ENCODE measurements at regions not wholly inside any gene's neighbourhood (a gene's known extent, or its start where the extent isn't known, plus 50 kb on each side); places are given as distances from the start of the nearest gene placed in this dataset.

DNA sequence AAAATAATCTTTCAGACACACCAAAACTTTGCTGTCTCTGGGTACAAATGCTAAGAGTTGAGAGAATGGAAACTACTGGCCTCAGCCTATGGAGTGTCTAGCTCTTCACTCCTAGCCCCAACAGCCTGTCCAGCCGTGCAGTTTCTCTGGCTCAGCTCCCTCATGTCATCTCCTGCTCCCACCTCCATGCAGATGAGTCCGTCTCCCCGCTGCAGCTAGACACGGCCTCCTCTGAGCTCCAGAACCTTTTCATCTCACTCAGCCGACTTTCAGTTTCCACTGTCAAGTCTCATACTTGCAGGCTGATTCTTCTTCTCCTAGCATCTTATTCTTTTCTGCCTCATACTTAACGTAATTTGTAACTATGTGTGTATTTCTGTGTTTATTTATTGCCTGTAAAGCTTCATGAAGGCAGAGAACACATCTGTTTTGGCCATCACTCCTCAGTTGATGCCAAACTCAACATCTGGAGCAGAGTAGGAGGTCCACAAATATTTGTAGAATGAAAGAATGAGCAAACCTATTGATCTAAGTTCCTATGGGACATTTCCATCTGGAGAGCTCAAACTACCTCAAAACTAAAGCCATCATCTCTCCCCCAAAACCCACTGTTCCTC lies 139.8 kb upstream of the PWP1 start:
- no peak for ATAC-seq (ENCODE audit: insufficient read depth, low FRiP score)
- TF ChIP-seq, protein P1, sequence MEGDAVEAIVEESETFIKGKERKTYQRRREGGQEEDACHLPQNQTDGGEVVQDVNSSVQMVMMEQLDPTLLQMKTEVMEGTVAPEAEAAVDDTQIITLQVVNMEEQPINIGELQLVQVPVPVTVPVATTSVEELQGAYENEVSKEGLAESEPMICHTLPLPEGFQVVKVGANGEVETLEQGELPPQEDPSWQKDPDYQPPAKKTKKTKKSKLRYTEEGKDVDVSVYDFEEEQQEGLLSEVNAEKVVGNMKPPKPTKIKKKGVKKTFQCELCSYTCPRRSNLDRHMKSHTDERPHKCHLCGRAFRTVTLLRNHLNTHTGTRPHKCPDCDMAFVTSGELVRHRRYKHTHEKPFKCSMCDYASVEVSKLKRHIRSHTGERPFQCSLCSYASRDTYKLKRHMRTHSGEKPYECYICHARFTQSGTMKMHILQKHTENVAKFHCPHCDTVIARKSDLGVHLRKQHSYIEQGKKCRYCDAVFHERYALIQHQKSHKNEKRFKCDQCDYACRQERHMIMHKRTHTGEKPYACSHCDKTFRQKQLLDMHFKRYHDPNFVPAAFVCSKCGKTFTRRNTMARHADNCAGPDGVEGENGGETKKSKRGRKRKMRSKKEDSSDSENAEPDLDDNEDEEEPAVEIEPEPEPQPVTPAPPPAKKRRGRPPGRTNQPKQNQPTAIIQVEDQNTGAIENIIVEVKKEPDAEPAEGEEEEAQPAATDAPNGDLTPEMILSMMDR (IDR thresholded peaks at IDR 0.05; ENCODE audit: control extremely low read depth, extremely low read depth): no peak
- peak; percentile 54 to 85 (median 81) for DNase-seq
- no peaks in the 10 kb centered on the region for H3K27me3 ChIP-seq (ENCODE audit: control insufficient read depth in 3 of 3, insufficient read depth in 3 of 3, low read length in 2 of 3)
- H3K4me3 ChIP-seq: no peak overlapping the region
- peaks cover 0 to 4% (median 2%) of the 10 kb centered on the region in 4 donors for H3K9me3 ChIP-seq (ENCODE audit: control insufficient read depth in 4 of 4, insufficient read depth in 3 of 4, low read length in 3 of 4)
- 68 to 76% methylated on average over 6 of the region's 6 CpGs for WGBS, 2 donors
- H3K4me1 ChIP-seq (ENCODE audit: control insufficient read depth in 5 of 5, insufficient read depth in 5 of 5, low read length in 5 of 5): peaks cover 0 to 17% (median 2%) of the 10 kb centered on the region in 5 donors
- H3K36me3 ChIP-seq (ENCODE audit: control insufficient read depth in 4 of 4, insufficient read depth in 4 of 4, low read length in 4 of 4): no peaks in the 10 kb centered on the region
- H3K27ac ChIP-seq (ENCODE audit: low read depth in 1 of 2, low read length in 1 of 2): no peak overlapping the region
- H3K9ac ChIP-seq (ENCODE audit: insufficient read depth in 1 of 2, low read length in 2 of 2): no peak overlapping the region

DNA sequence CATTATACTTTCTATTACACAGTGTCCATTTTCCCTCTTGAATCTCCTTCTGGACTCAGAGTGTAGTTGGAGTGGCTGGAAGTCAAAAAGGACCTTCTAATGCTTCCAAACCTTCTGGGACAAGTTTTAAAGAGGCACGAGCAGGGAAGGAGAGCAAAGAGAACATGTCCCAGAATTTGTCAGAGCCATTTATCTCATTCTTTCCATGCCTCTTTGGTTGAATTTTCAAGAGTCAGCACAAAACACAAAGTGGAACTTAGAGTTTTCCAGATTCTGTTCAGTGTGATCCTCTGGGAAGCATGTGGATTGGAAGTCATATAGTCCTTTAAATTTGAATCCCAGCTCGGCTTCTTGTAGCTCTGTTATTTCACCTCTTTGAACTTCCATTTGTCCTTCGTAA lies 138.2 kb upstream of the PWP1 start:
- Histone ChIP-seq H3K27me3 (ENCODE audit: control insufficient read depth in 3 of 3, insufficient read depth in 3 of 3, low read length in 2 of 3) (no peaks in the 10 kb centered on the region), H3K4me1 (ENCODE audit: control insufficient read depth in 5 of 5, insufficient read depth in 5 of 5, low read length in 5 of 5) (peaks cover 0 to 17% (median 2%) of the 10 kb centered on the region in 5 donors), H3K4me3 (no peak overlapping the region), H3K9me3 (ENCODE audit: control insufficient read depth in 4 of 4, insufficient read depth in 3 of 4, low read length in 3 of 4) (peaks cover 0 to 4% (median 2%) of the 10 kb centered on the region in 4 donors), H3K27ac (ENCODE audit: low read depth in 1 of 2, low read length in 1 of 2) (no peak overlapping the region), H3K36me3 (ENCODE audit: control insufficient read depth in 4 of 4, insufficient read depth in 4 of 4, low read length in 4 of 4) (no peaks in the 10 kb centered on the region), H3K9ac (ENCODE audit: insufficient read depth in 1 of 2, low read length in 2 of 2) (no peak overlapping the region)
- DNase-seq (no peak), ATAC-seq (ENCODE audit: insufficient read depth, low FRiP score) (no peak)
- TF ChIP-seq, protein P1 (IDR thresholded peaks at IDR 0.05; ENCODE audit: control extremely low read depth, extremely low read depth): no peak
- WGBS, 2 donors: 86 to 95% methylated on average over 3 of the region's 3 CpGs

- no peak overlapping the region for H3K4me3 ChIP-seq
- H3K27me3 ChIP-seq (ENCODE audit: control insufficient read depth in 3 of 3, insufficient read depth in 3 of 3, low read length in 2 of 3): no peaks in the 10 kb centered on the region
- no peak for DNase-seq
- H3K36me3 ChIP-seq (ENCODE audit: control insufficient read depth in 4 of 4, insufficient read depth in 4 of 4, low read length in 4 of 4): no peaks in the 10 kb centered on the region
- no peak overlapping the region for H3K27ac ChIP-seq (ENCODE audit: low read depth in 1 of 2, low read length in 1 of 2)
- TF ChIP-seq, protein P1 (IDR thresholded peaks at IDR 0.05; ENCODE audit: control extremely low read depth, extremely low read depth): no peak
- peaks cover 0 to 4% (median 2%) of the 10 kb centered on the region in 4 donors for H3K9me3 ChIP-seq (ENCODE audit: control insufficient read depth in 4 of 4, insufficient read depth in 3 of 4, low read length in 3 of 4)
- H3K4me1 ChIP-seq (ENCODE audit: control insufficient read depth in 5 of 5, insufficient read depth in 5 of 5, low read length in 5 of 5): peaks cover 0 to 15% (median 2%) of the 10 kb centered on the region in 5 donors
- ATAC-seq (ENCODE audit: insufficient read depth, low FRiP score): no peak
- WGBS, 2 donors: 91 to 95% methylated on average over 4 of the region's 4 CpGs
- no peak overlapping the region for H3K9ac ChIP-seq (ENCODE audit: insufficient read depth in 1 of 2, low read length in 2 of 2)
These were observed 135.7 kb upstream of the PWP1 start for GRCh38 chr12:107549651-107550480.

Data from lung (tissue), 11 donors.